ENCODE measurements at regions not wholly inside any gene's neighbourhood (a gene's known extent, or its start where the extent isn't known, plus 50 kb on each side); places are given as distances from the start of the nearest gene placed in this dataset.

DNA sequence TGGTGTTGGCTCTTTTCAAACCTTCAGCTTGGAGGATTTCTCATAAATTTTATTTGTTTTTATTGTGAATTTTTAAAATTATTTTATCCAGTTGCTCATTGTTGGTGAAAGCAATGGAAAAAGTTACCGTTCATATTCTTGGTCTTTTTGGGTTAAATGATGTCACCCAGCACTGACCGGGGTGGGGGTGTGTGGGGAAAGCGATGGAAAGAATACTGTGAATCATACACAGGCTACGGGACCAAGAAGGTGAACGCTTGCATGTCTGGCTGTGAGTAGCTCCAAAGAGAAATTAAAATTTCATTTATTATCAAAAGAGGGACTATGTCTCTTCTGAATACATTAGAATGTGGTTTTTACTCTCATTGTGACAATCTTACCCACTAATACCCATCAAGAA, 430.1 kb downstream of the AEBP2 start:
- Histone ChIP-seq H3K27ac (no peak overlapping the region), H3K4me2 (ENCODE audit: low read length) (no peak overlapping the region), H3K36me3 (ENCODE audit: control insufficient read depth, insufficient read depth, low read length) (no peaks in the 10 kb centered on the region), H3K79me2 (no peaks in the 10 kb centered on the region), H3K4me1 (no peaks in the 10 kb centered on the region), H3K9me3 (ENCODE audit: control insufficient read depth, low read length) (no peaks in the 10 kb centered on the region), H3K9ac (no peak overlapping the region), H2AFZ (no peak overlapping the region), H3K4me3 (ENCODE audit: low read depth, low read length) (no peak overlapping the region), H3K27me3 (ENCODE audit: control insufficient read depth, insufficient read depth, low read length) (no peaks in the 10 kb centered on the region)
- TF ChIP-seq, protein P1, sequence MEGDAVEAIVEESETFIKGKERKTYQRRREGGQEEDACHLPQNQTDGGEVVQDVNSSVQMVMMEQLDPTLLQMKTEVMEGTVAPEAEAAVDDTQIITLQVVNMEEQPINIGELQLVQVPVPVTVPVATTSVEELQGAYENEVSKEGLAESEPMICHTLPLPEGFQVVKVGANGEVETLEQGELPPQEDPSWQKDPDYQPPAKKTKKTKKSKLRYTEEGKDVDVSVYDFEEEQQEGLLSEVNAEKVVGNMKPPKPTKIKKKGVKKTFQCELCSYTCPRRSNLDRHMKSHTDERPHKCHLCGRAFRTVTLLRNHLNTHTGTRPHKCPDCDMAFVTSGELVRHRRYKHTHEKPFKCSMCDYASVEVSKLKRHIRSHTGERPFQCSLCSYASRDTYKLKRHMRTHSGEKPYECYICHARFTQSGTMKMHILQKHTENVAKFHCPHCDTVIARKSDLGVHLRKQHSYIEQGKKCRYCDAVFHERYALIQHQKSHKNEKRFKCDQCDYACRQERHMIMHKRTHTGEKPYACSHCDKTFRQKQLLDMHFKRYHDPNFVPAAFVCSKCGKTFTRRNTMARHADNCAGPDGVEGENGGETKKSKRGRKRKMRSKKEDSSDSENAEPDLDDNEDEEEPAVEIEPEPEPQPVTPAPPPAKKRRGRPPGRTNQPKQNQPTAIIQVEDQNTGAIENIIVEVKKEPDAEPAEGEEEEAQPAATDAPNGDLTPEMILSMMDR (IDR thresholded peaks at IDR 0.05) = no peak

DNA sequence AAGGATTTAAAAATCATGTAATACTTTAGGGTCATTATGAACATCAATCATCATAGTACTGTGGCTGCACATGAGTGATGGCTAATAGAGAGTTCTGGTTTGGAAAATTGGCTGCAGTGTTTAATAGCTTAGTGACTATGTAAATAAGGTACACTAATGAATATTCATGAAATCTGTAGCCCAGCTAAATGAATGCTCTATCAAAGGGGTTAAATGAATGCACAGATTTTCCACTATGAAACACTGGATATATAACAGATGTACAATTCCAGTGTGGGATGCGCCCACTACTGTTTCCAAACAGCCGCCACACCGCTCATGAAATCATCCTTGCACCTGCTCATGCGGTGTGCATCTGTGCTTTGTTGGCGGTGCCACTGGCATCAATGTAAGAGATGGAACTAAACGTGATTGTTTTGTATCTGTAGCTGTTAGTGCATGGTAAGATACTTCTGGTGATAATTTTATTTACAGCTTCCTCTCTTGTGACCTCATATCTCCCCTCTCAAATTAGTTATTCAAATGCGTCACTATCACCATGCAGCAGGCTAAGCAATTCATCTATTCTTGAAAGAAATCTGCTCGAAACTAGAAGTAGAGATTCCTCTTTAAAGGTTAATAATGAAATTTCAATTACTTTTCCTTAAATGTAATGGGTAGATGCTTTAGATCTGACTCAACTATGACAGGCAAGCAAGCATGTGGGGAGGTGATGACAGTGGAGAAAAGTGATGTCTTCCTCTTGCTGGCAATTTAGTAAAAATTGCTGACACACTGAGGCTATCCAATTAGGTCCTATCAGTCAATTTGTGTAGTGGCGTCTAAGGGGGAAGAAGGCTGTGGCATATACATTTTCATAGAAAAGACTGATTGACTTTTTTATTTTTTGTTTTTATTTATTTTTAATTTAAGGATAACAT, 433.6 kb downstream of the AEBP2 start:
- TF ChIP-seq, protein P1 (IDR thresholded peaks at IDR 0.05) = no peak
- Histone ChIP-seq H3K9me3 (ENCODE audit: control insufficient read depth, low read length) (no peaks in the 10 kb centered on the region), H3K79me2 (no peaks in the 10 kb centered on the region), H3K27ac (no peak overlapping the region), H3K9ac (no peak overlapping the region), H2AFZ (no peak overlapping the region), H3K27me3 (ENCODE audit: control insufficient read depth, insufficient read depth, low read length) (no peaks in the 10 kb centered on the region), H3K4me2 (ENCODE audit: low read length) (no peak overlapping the region), H3K4me3 (ENCODE audit: low read depth, low read length) (no peak overlapping the region), H3K36me3 (ENCODE audit: control insufficient read depth, insufficient read depth, low read length) (no peaks in the 10 kb centered on the region), H3K4me1 (no peaks in the 10 kb centered on the region)

DNA sequence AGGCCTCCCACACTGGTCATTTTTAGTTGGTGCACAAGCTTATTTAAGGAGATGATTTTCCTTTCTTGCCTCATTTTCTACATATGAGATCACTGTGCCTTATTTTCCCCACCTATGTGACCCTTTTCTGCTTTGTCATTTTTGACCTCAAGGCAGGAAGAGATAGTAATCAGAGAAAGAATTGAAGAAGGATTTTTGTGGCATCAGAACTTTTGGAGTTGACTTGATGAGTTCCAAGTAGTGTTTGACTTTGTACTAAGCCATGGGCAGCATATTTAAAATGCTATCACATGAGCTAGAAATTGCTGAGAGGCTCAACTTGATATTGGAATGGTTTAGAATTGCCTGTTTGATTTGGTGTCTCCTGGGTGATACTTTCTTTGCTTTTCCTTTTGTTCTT, 440.8 kb downstream of the AEBP2 start:
- TF ChIP-seq, protein P1 (IDR thresholded peaks at IDR 0.05) = no peak
- Histone ChIP-seq H3K27ac (no peak overlapping the region), H2AFZ (no peak overlapping the region), H3K9me3 (ENCODE audit: control insufficient read depth, low read length) (no peaks in the 10 kb centered on the region), H3K4me2 (ENCODE audit: low read length) (no peak overlapping the region), H3K27me3 (ENCODE audit: control insufficient read depth, insufficient read depth, low read length) (no peaks in the 10 kb centered on the region), H3K36me3 (ENCODE audit: control insufficient read depth, insufficient read depth, low read length) (no peaks in the 10 kb centered on the region), H3K4me1 (no peaks in the 10 kb centered on the region), H3K79me2 (no peaks in the 10 kb centered on the region), H3K4me3 (ENCODE audit: low read depth, low read length) (no peak overlapping the region), H3K9ac (no peak overlapping the region)

DNA sequence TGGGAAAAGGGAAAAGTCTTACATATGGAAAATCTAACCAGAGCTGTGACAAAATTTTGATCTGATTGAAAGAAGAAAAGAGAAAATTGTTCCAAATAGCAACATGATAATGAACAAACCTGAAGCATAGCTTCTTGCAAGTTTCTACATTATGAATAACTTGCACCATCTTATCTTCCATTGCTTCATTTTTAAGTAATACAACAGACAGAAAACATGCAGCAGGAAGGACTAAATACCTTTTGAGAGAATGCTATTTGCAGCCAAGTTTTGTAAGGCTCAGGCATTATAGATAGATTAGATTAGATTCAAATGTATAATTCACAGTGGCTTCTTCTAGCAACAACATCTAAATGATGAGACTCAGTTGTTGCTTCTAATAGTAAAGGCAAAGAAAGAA, 441.4 kb downstream of the AEBP2 start:
- no peak overlapping the region for H3K27ac ChIP-seq
- H2AFZ ChIP-seq = no peak overlapping the region
- no peaks in the 10 kb centered on the region for H3K36me3 ChIP-seq (ENCODE audit: control insufficient read depth, insufficient read depth, low read length)
- H3K9ac ChIP-seq = no peak overlapping the region
- H3K4me1 ChIP-seq = no peaks in the 10 kb centered on the region
- no peaks in the 10 kb centered on the region for H3K79me2 ChIP-seq
- no peaks in the 10 kb centered on the region for H3K27me3 ChIP-seq (ENCODE audit: control insufficient read depth, insufficient read depth, low read length)
- H3K4me3 ChIP-seq (ENCODE audit: low read depth, low read length) = no peak overlapping the region
- TF ChIP-seq, protein P1 (IDR thresholded peaks at IDR 0.05) = no peak
- H3K4me2 ChIP-seq (ENCODE audit: low read length) = no peak overlapping the region
- no peaks in the 10 kb centered on the region for H3K9me3 ChIP-seq (ENCODE audit: control insufficient read depth, low read length)

DNA sequence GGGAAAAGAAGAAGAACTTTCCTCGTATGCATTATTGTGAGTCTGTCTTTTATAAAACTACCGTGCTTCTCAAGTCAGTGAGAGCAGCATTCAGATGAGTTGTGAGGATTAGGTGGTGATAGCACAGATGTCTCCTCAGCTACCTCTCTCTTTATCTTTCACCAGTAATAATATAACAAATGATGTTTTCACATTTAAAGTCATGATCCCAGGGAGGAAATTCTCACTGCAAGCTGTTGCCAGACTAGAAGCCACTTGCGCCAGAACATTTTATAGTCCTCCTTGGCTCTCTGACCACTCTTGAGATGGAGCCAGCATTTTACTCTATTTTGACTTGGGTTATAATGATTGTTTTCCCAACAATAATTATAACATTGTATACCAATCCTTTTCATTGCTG, 443.1 kb downstream of the AEBP2 start:
- H3K79me2 ChIP-seq = no peaks in the 10 kb centered on the region
- H2AFZ ChIP-seq = no peak overlapping the region
- no peak overlapping the region for H3K4me2 ChIP-seq (ENCODE audit: low read length)
- no peak overlapping the region for H3K27ac ChIP-seq
- H3K9ac ChIP-seq = no peak overlapping the region
- no peaks in the 10 kb centered on the region for H3K4me1 ChIP-seq
- no peak overlapping the region for H3K4me3 ChIP-seq (ENCODE audit: low read depth, low read length)
- H3K9me3 ChIP-seq (ENCODE audit: control insufficient read depth, low read length) = no peaks in the 10 kb centered on the region
- no peaks in the 10 kb centered on the region for H3K36me3 ChIP-seq (ENCODE audit: control insufficient read depth, insufficient read depth, low read length)
- H3K27me3 ChIP-seq (ENCODE audit: control insufficient read depth, insufficient read depth, low read length) = no peaks in the 10 kb centered on the region
- TF ChIP-seq, protein P1 (IDR thresholded peaks at IDR 0.05) = no peak

Measured in parathyroid adenoma (tissue), 2 donors.